ENCODE measurements at regions not wholly inside any gene's neighbourhood (a gene's known extent, or its start where the extent isn't known, plus 50 kb on each side); places are given as distances from the start of the nearest gene placed in this dataset.

DNA sequence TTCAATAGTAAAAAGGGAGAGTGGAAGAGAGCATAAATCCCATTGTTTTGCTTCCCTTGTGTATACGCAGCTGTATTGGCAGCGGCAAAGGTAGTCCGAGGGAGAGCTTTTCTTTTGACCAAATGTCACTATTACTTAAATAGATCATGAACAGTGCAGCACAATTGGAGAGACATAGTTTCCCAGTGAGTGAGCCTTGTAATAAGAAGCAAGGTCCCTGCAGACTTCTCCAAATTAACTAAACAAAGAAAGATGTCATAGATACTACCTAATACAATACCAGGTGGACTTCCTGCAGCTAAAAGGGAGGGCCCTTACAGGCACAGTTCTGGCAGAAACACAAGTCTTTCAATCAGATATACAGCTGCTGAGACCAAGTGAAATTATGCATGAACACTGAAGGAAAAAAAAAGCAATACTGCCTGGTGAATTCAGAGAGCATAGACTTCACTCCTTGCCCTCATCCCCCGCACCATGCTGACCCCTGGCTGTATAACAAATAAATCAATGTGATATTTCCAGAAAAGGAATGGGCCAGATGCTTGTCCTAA lies 404.7 kb upstream of the CDH2 start:
- no peak overlapping the region for H3K4me3 ChIP-seq (replicated peaks in 1 of 3; ENCODE audit: insufficient read depth in 1 of 3, low read depth in 2 of 3, low read length in 3 of 3)
- intact Hi-C loops (cut with micrococcal nuclease; ENCODE audit: unreplicated experiment): no loop called here
- no peak for ATAC-seq
- in situ Hi-C loops (cut with HindIII; ENCODE audit: extremely low pct_ligation_motif_present, low pct_unique_long_range_greater_than_20kb): no loop called here
- BruUV-seq (replicated peaks): no TSS peak
- H3K79me2 ChIP-seq (ENCODE audit: insufficient read depth, low read length): no peaks in the 10 kb centered on the region
- H3K27ac ChIP-seq (ENCODE audit: extremely low read length, insufficient read depth, low read length): no peak overlapping the region
- TF ChIP-seq TAF15 (IDR thresholded peaks at IDR 0.05; ENCODE audit: low read depth, low read length, poor library complexity, severe bottlenecking) (no peak), BHLHE40 (IDR thresholded peaks at IDR 0.05; ENCODE audit: low read length) (no peak), ZNF616 (CRISPR knock-in tag; IDR thresholded peaks at IDR 0.05; ENCODE audit: low read depth) (no peak), MZF1 (CRISPR knock-in tag; IDR thresholded peaks at IDR 0.05; ENCODE audit: borderline replicate concordance) (no peak), ELF3 (CRISPR knock-in tag; IDR thresholded peaks at IDR 0.05) (no peak), WIZ (CRISPR knock-in tag; IDR thresholded peaks at IDR 0.05) (no peak), YEATS4 (CRISPR knock-in tag; IDR thresholded peaks at IDR 0.05; ENCODE audit: borderline replicate concordance) (no peak), ZNF101 (CRISPR knock-in tag; IDR thresholded peaks at IDR 0.05; ENCODE audit: borderline replicate concordance, low read depth) (no peak), NFKBIZ (CRISPR knock-in tag; IDR thresholded peaks at IDR 0.05) (no peak), PCBP1 (IDR thresholded peaks at IDR 0.05; ENCODE audit: borderline replicate concordance, low read depth, low read length) (no peak), TBX3 (IDR thresholded peaks at IDR 0.05; ENCODE audit: borderline replicate concordance) (no peak), HCFC1 (IDR thresholded peaks at IDR 0.05; ENCODE audit: low read depth, low read length) (no peak), ZNF180 (CRISPR knock-in tag; IDR thresholded peaks at IDR 0.05; ENCODE audit: borderline replicate concordance, low read depth) (no peak), AKAP8 (CRISPR knock-in tag; IDR thresholded peaks at IDR 0.05) (no peak), MEIS2 (CRISPR knock-in tag; IDR thresholded peaks at IDR 0.05) (no peak)
- no peak overlapping the region for H3K9ac ChIP-seq (ENCODE audit: insufficient read depth, low read depth, low read length)
- H3K4me2 ChIP-seq (ENCODE audit: low read depth, low read length): no peak overlapping the region
- no peaks in the 10 kb centered on the region for H4K20me1 ChIP-seq (ENCODE audit: insufficient read depth, low read length)
- H3K27me3 ChIP-seq (ENCODE audit: control insufficient read depth in 1 of 2, insufficient read depth in 2 of 2, low read length in 2 of 2): no peaks in the 10 kb centered on the region
- no peak overlapping the region for H2AFZ ChIP-seq (ENCODE audit: low read length)
- H3K4me1 ChIP-seq (ENCODE audit: insufficient read depth, low read length): no peaks in the 10 kb centered on the region
- WGBS (ENCODE audit: low lambda C conversion rate): 5% methylated on average over 4 of the region's 4 CpGs
- ChIA-PET POLR2A (no interaction called here), CTCF (ENCODE audit: low intra/inter-chr PET ratio, low total read pairs) (no interaction called here)
- FAIRE-seq: no peak
- DNase-seq (ENCODE audit: low spot score): no peak
- no peaks in the 10 kb centered on the region for H3K9me3 ChIP-seq (ENCODE audit: low read length)
- no peaks in the 10 kb centered on the region for H3K36me3 ChIP-seq (replicated peaks in 1 of 2; ENCODE audit: control insufficient read depth in 1 of 2, insufficient read depth in 2 of 2, low read length in 2 of 2)
